IMR-90 (cell line): ENCODE measurements at regions not wholly inside any gene's neighbourhood (a gene's known extent, or its start where the extent isn't known, plus 50 kb on each side); places are given as distances from the start of the nearest gene placed in this dataset.
A peak's percentile ranks its signal among the peaks of the same experiment; 100 is the strongest.

Experiments used
- ATAC-seq: fragments of 200-7000 bp; cut with Tn5 transposase; 2 replicates; pipeline ENCODE4 v1.9.1; 2020; ENCODE audit warnings: low read depth, mild to moderate bottlenecking, moderate library complexity
- BruUV-seq: library from RNA; stranded (reverse); fragments of 400-500 nt; replicated peaks from 2 replicates; lab custom pipeline; 2021; lab: Mats Ljungman, UMichigan
- CTCF ChIA-PET: fragments of 300-600 bp; formaldehyde crosslinking; extraction: SDS; loops from one replicate; lab custom pipeline; 2021; ENCODE audit warnings: antibody characterized with exemption; lab: Yijun Ruan, JAX
- POLR2A ChIA-PET: fragments of 300-600 bp; sonication (Branson Sonifier 250); formaldehyde crosslinking; loops from one replicate; lab custom pipeline; 2022; ENCODE audit warnings: antibody characterized with exemption; ENCODE audit not compliant: unreplicated experiment; lab: Charles Lee
- DNase-seq: peaks from one replicate; pipeline ENCODE4 v3.0.0; 2013
- H2AFZ ChIP-seq: replicated peaks from 2 replicates; pipeline ENCODE3; 2013; ENCODE audit warnings: low read length, mild to moderate bottlenecking; ENCODE audit not compliant: poor library complexity
- H2AK5ac ChIP-seq: 2 replicates; pipeline ENCODE4 v1.6.1; 2013; ENCODE audit warnings: low read depth, low read length, inconsistent platforms
- H2AK9ac ChIP-seq: replicated peaks from 2 replicates; pipeline ENCODE3; 2013; ENCODE audit warnings: mild to moderate bottlenecking, low read depth, low read length, moderate library complexity; ENCODE audit not compliant: poor library complexity
- H2BK120ac ChIP-seq: 2 replicates; pipeline ENCODE4 v1.6.1; 2013; ENCODE audit warnings: low read depth, low read length, inconsistent platforms
- H2BK15ac ChIP-seq: 3 replicates; pipeline ENCODE4 v1.6.1; 2013; ENCODE audit warnings: low read depth, low read length, inconsistent platforms
- H2BK20ac ChIP-seq: 2 replicates; pipeline ENCODE4 v1.6.1; 2013; ENCODE audit warnings: low read depth, mild to moderate bottlenecking, inconsistent platforms, low read length, moderate library complexity
- H2BK5ac ChIP-seq: 2 replicates; pipeline ENCODE4 v1.6.1; 2013; ENCODE audit warnings: mild to moderate bottlenecking, low read depth, low read length, inconsistent platforms; ENCODE audit not compliant: poor library complexity, severe bottlenecking
- H3K14ac ChIP-seq: replicated peaks from 2 replicates; pipeline ENCODE4 v1.6.1; 2013; ENCODE audit warnings: low read depth, low read length, inconsistent platforms
- H3K18ac ChIP-seq: 2 replicates; pipeline ENCODE4 v1.6.1; 2013; ENCODE audit warnings: low read depth, low read length, control low read depth
- H3K23ac ChIP-seq: 2 replicates; pipeline ENCODE4 v1.6.1; 2013; ENCODE audit warnings: low read depth, low read length, inconsistent platforms
- H3K27ac ChIP-seq: 2 replicates; pipeline ENCODE4 v1.5.1; 2013; ENCODE audit warnings: mild to moderate bottlenecking, control low read depth, low read length; ENCODE audit not compliant: insufficient read depth
- H3K27me3 ChIP-seq: 2 replicates; pipeline ENCODE4 v1.6.1; 2013; ENCODE audit warnings: low read length; ENCODE audit not compliant: control insufficient read depth, insufficient read depth
- H3K36me3 ChIP-seq: 2 replicates; pipeline ENCODE4 v1.6.1; 2013; ENCODE audit warnings: low read length, mixed read lengths; ENCODE audit not compliant: control insufficient read depth, insufficient read depth
- H3K4ac ChIP-seq: 2 replicates; pipeline ENCODE4 v1.6.1; 2013; ENCODE audit warnings: low read depth, low read length, inconsistent platforms
- H3K4me1 ChIP-seq: 2 replicates; pipeline ENCODE4 v1.6.1; 2013; ENCODE audit warnings: low read length, mixed read lengths; ENCODE audit not compliant: control insufficient read depth, insufficient read depth
- H3K4me2 ChIP-seq: 2 replicates; pipeline ENCODE4 v1.6.1; 2013; ENCODE audit warnings: low read depth, mild to moderate bottlenecking, control low read depth, low read length, moderate library complexity
- H3K4me3 ChIP-seq: 2 replicates; pipeline ENCODE4 v1.5.1; 2013; ENCODE audit warnings: low read depth, mild to moderate bottlenecking, control low read depth, low read length, moderate library complexity; ENCODE audit not compliant: insufficient read depth
- H3K56ac ChIP-seq: 2 replicates; pipeline ENCODE4 v1.6.1; 2013; ENCODE audit warnings: low read length, inconsistent platforms; ENCODE audit not compliant: insufficient read depth; ENCODE audit errors: extremely low read depth
- H3K79me1 ChIP-seq, 2 experiments: 2 replicates each; pipeline ENCODE4 v1.6.1; 2013; ENCODE audit warnings: low read length in 2 of 2, inconsistent platforms in 1 of 2, low read depth in 1 of 2
- H3K9ac ChIP-seq: 2 replicates; pipeline ENCODE4 v1.6.1; 2013; ENCODE audit warnings: low read depth, low read length, control low read depth
- H3K9me1 ChIP-seq: 2 replicates; pipeline ENCODE4 v1.6.1; 2013; ENCODE audit warnings: low read length, inconsistent platforms; ENCODE audit not compliant: insufficient read depth
- H3K9me3 ChIP-seq: 2 replicates; pipeline ENCODE4 v1.6.1; 2013; ENCODE audit warnings: low read length; ENCODE audit not compliant: control insufficient read depth, insufficient read depth
- H4K20me1 ChIP-seq: 2 replicates; pipeline ENCODE4 v1.6.1; 2013; ENCODE audit warnings: low read length, inconsistent platforms; ENCODE audit not compliant: insufficient read depth
- H4K5ac ChIP-seq: 2 replicates; pipeline ENCODE4 v1.6.1; 2013; ENCODE audit warnings: mild to moderate bottlenecking, low read depth, low read length, control low read depth
- H4K8ac ChIP-seq, 2 experiments: 2 replicates each; pipeline ENCODE4 v1.6.1; 2013; ENCODE audit warnings: low read depth in 2 of 2, low read length in 2 of 2, control low read depth in 1 of 2, inconsistent platforms in 1 of 2
- H4K91ac ChIP-seq: 2 replicates; pipeline ENCODE4 v1.6.1; 2013; ENCODE audit warnings: low read depth, low read length, inconsistent platforms; ENCODE audit not compliant: insufficient read depth
- BHLHE40 ChIP-seq: fragments of 150-350 bp; IDR thresholded peaks from 2 replicates; pipeline ENCODE4 v1.6.1; 2016; ENCODE audit warnings: mild to moderate bottlenecking, low read depth, low read length
- CEBPB ChIP-seq: IDR thresholded peaks from 2 replicates; pipeline ENCODE4 v1.6.1; 2012; ENCODE audit warnings: low read depth, low read length, improper control_type of control experiment
- CHD1 ChIP-seq: IDR thresholded peaks from 2 replicates; pipeline ENCODE4 v1.6.1; 2012; ENCODE audit warnings: low read depth, low read length, improper control_type of control experiment
- CTCF ChIP-seq: conservative IDR thresholded peaks from 2 replicates; pipeline ENCODE4 v1.5.1; 2012; ENCODE audit warnings: mild to moderate bottlenecking, low read depth, low read length, improper control_type of control experiment
- FOS ChIP-seq: fragments of 150-350 bp; IDR thresholded peaks from 2 replicates; pipeline ENCODE4 v1.6.1; 2016; ENCODE audit warnings: low read depth, low read length
- MAFK ChIP-seq: IDR thresholded peaks from 2 replicates; pipeline ENCODE4 v1.6.1; 2012; ENCODE audit warnings: low read depth, low read length, improper control_type of control experiment
- MAZ ChIP-seq: IDR thresholded peaks from 2 replicates; pipeline ENCODE4 v1.6.1; 2012; ENCODE audit warnings: low read depth, mild to moderate bottlenecking, low read length, improper control_type of control experiment, moderate library complexity, borderline replicate concordance
- MXI1 ChIP-seq: IDR thresholded peaks from 2 replicates; pipeline ENCODE4 v1.6.1; 2012; ENCODE audit warnings: low read depth, mild to moderate bottlenecking, low read length, moderate library complexity, borderline replicate concordance
- NFE2L2 ChIP-seq: fragments of 150-350 bp; IDR thresholded peaks from 2 replicates; pipeline ENCODE4 v1.6.1; 2016; ENCODE audit warnings: low read depth, mild to moderate bottlenecking, low read length
- POLR2A ChIP-seq: IDR thresholded peaks from 2 replicates; pipeline ENCODE4 v1.6.1; 2012; ENCODE audit warnings: mild to moderate bottlenecking, low read depth, low read length
- RAD21 ChIP-seq: IDR thresholded peaks from 2 replicates; pipeline ENCODE4 v1.6.1; 2012; ENCODE audit warnings: low read length, improper control_type of control experiment
- RCOR1 ChIP-seq: IDR thresholded peaks from 2 replicates; pipeline ENCODE4 v1.6.1; 2012; ENCODE audit warnings: mild to moderate bottlenecking, low read length, improper control_type of control experiment; ENCODE audit not compliant: insufficient replicate concordance
- RFX5 ChIP-seq: IDR thresholded peaks from 2 replicates; pipeline ENCODE4 v1.8.0; 2012; ENCODE audit warnings: low read depth, mild to moderate bottlenecking, low read length, moderate library complexity
- SMC3 ChIP-seq: fragments of 150-350 bp; IDR thresholded peaks from 2 replicates; pipeline ENCODE4 v1.6.1; 2016; ENCODE audit warnings: low read depth, mild to moderate bottlenecking, antibody characterized with exemption, low read length, moderate library complexity
- WGBS, 2 experiments: methylation state at CpG; one replicate each; pipeline versions ENCODE4 v1.1.5 to v1.1.7; 2013; ENCODE audit warnings: missing lambda C conversion rate in 2 of 2; ENCODE audit not compliant: insufficient read length in 1 of 2; ENCODE audit errors: extremely low coverage in 2 of 2; 5-methylcytosine and 5-hydroxymethylcytosine counted together
- dilution Hi-C: fragments of 300-500 bp; cut with HindIII; formaldehyde crosslinking; loops from one replicate; pipeline ENCODE4 v1.14.3; 2018; ENCODE audit warnings: low sequenced_read_pairs; ENCODE audit not compliant: unreplicated experiment
- in situ Hi-C: fragments of 300-500 bp; cut with MboI; formaldehyde crosslinking; loops from 3 replicates; pipeline ENCODE4 v1.14.3; 2019; ENCODE audit warnings: low sequenced_read_pairs, inconsistent platforms, mixed read lengths
- intact Hi-C: fragments of 100-400 bp; cut with micrococcal nuclease; formaldehyde crosslinking; loops from 2 replicates; pipeline ENCODE4 v1.10.0; 2022
- TF ChIP-seq, protein P1 (sequence below): fragments of 150-350 bp; IDR thresholded peaks from 2 replicates; pipeline ENCODE4 v1.6.1; 2016; ENCODE audit warnings: low read depth, mild to moderate bottlenecking, low read length, moderate library complexity, borderline replicate concordance
- TF ChIP-seq, protein P2 (sequence below): fragments of 150-350 bp; IDR thresholded peaks from 2 replicates; pipeline ENCODE4 v1.6.1; 2017; ENCODE audit warnings: mild to moderate bottlenecking, antibody characterized with exemption, low read length, low read depth

GRCh38 chr4:53937327-53937726 lies 127.1 kb downstream of the CHIC2 start:
- H2AFZ ChIP-seq, result no peak overlapping the region
- no peak overlapping the region for H3K9ac ChIP-seq
- H3K79me1 ChIP-seq, result peaks cover 0 to 5% of the 10 kb centered on the region in 2 experiments; a peak in 1 of 4 replicates
- H2BK15ac ChIP-seq, result no peak overlapping the region
- ChIA-PET POLR2A (interaction anchor here (0.6 kb wide), 1 partner anchor 10 kb away, joined by 4 read pairs; no protein-coding TSS in a partner anchor), CTCF (no interaction called here)
- H3K4ac ChIP-seq, result no peak overlapping the region; the same call in 1 of the 2 replicates
- peaks cover 9% of the 10 kb centered on the region for H3K9me1 ChIP-seq
- dilution Hi-C loops, result no loop called here
- H4K91ac ChIP-seq, result no peak overlapping the region
- no peak overlapping the region for H3K14ac ChIP-seq
- no peak for ATAC-seq
- H2AK5ac ChIP-seq, result peak overlapping the region; percentile 49; the same call in 1 of the 2 replicates
- H3K18ac ChIP-seq, result no peak overlapping the region
- BruUV-seq, result no TSS peak
- H4K8ac ChIP-seq, result no peak overlapping the region
- H3K27me3 ChIP-seq, result no peaks in the 10 kb centered on the region
- no peak overlapping the region for H3K23ac ChIP-seq
- peaks cover 14% of the 10 kb centered on the region for H3K4me1 ChIP-seq
- no peak overlapping the region for H3K4me3 ChIP-seq
- in situ Hi-C loops, result no loop called here
- no peak overlapping the region for H3K4me2 ChIP-seq
- H2BK5ac ChIP-seq, result peak overlapping the region; percentile 35
- no peak overlapping the region for H3K27ac ChIP-seq
- no peak for DNase-seq
- H3K56ac ChIP-seq, result no peak overlapping the region
- peak overlapping the region; percentile 54; the same call in 1 of the 2 replicates for H4K5ac ChIP-seq
- intact Hi-C loops, result no loop called here
- peak overlapping the region; percentile 25; the same call in 1 of the 2 replicates for H2BK120ac ChIP-seq
- no peaks in the 10 kb centered on the region; the same call in 1 of the 2 replicates for H3K9me3 ChIP-seq
- H4K20me1 ChIP-seq, result no peaks in the 10 kb centered on the region
- peak overlapping the region; percentile 39 for H2BK20ac ChIP-seq
- WGBS, 2 experiments, result no CpG with 5 or more reads among the region's 2 CpGs
- no peaks in the 10 kb centered on the region for H3K36me3 ChIP-seq
- H2AK9ac ChIP-seq, result no peak overlapping the region
- TF ChIP-seq POLR2A (no peak), CEBPB (no peak), BHLHE40 (no peak), CHD1 (no peak), MAZ (no peak), RCOR1 (no peak), MXI1 (no peak), SMC3 (no peak), RAD21 (no peak), FOS (no peak), NFE2L2 (no peak), CTCF (no peak), MAFK (no peak), RFX5 (no peak)
- TF ChIP-seq, protein P1, sequence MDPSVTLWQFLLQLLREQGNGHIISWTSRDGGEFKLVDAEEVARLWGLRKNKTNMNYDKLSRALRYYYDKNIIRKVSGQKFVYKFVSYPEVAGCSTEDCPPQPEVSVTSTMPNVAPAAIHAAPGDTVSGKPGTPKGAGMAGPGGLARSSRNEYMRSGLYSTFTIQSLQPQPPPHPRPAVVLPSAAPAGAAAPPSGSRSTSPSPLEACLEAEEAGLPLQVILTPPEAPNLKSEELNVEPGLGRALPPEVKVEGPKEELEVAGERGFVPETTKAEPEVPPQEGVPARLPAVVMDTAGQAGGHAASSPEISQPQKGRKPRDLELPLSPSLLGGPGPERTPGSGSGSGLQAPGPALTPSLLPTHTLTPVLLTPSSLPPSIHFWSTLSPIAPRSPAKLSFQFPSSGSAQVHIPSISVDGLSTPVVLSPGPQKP, result no peak
- TF ChIP-seq, protein P2, sequence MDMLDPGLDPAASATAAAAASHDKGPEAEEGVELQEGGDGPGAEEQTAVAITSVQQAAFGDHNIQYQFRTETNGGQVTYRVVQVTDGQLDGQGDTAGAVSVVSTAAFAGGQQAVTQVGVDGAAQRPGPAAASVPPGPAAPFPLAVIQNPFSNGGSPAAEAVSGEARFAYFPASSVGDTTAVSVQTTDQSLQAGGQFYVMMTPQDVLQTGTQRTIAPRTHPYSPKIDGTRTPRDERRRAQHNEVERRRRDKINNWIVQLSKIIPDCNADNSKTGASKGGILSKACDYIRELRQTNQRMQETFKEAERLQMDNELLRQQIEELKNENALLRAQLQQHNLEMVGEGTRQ, result no peak
